SK-N-SH (cell line): ENCODE measurements at regions not wholly inside any gene's neighbourhood (a gene's known extent, or its start where the extent isn't known, plus 50 kb on each side); places are given as distances from the start of the nearest gene placed in this dataset.

Experiments used
- FOXM1 ChIP-seq: IDR thresholded peaks from 2 replicates; pipeline ENCODE4 v1.4.0; 2012; ENCODE audit warnings: low read depth, mild to moderate bottlenecking
- GABPA ChIP-seq: IDR thresholded peaks from 2 replicates; pipeline ENCODE4 v1.4.0; 2012; ENCODE audit warnings: low read depth, mild to moderate bottlenecking
- JUND ChIP-seq: IDR thresholded peaks from 2 replicates; pipeline ENCODE4 v1.4.0; 2012
- MXI1 ChIP-seq: IDR thresholded peaks from 2 replicates; pipeline ENCODE4 v1.6.1; 2012; ENCODE audit warnings: mild to moderate bottlenecking, low read depth, low read length, improper control_type of control experiment
- NRF1 ChIP-seq: IDR thresholded peaks from 2 replicates; pipeline ENCODE4 v1.6.1; 2012; ENCODE audit warnings: low read depth, mild to moderate bottlenecking, low read length
- SIN3A ChIP-seq: IDR thresholded peaks from 2 replicates; pipeline ENCODE4 v1.6.1; 2012; ENCODE audit warnings: low read depth, mild to moderate bottlenecking, low read length, moderate library complexity, borderline replicate concordance
- SMC3 ChIP-seq: IDR thresholded peaks from 2 replicates; pipeline ENCODE4 v1.6.1; 2012; ENCODE audit warnings: low read depth, low read length, improper control_type of control experiment
- TAF1 ChIP-seq: IDR thresholded peaks from 2 replicates; pipeline ENCODE4 v1.6.1; 2012; ENCODE audit warnings: low read depth, mild to moderate bottlenecking, low read length, moderate library complexity, borderline replicate concordance
- TF ChIP-seq, protein P1 (sequence below): fragments of 150-350 bp; IDR thresholded peaks from 2 replicates; pipeline ENCODE4 v1.6.1; 2017; ENCODE audit warnings: antibody characterized with exemption, low read length, low read depth, borderline replicate concordance
- TF ChIP-seq, protein P2 (sequence below): fragments of 200-600 bp; sonication (generic); IDR thresholded peaks from 2 replicates; pipeline ENCODE4 v1.6.1; 2017; ENCODE audit warnings: antibody characterized with exemption, mild to moderate bottlenecking, moderate library complexity
- TF ChIP-seq, protein P3 (sequence below): IDR thresholded peaks from 2 replicates; pipeline ENCODE4; 2012
- TF ChIP-seq, protein P4 (sequence below): IDR thresholded peaks from 2 replicates; pipeline ENCODE4 v1.4.0; 2012; ENCODE audit warnings: low read depth

DNA sequence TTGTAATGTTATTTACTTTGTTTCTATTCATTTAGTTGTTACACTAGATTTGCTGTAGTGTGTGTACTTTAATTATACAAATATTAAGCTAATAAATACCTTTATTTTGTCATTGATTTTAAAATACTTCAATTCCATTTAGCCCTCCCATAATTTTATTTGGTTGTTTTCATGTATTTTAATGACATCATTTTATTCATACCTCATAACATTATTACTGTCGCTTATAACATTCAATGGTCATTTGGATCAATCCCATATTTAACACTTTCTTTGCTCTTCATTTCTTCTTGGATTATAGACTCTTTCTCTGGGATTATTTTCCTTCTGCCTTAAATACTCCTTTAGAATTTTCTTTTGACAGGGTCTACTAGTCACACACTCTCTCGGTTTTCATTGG is 86.6 kb upstream of the CAND1 start:
- TF ChIP-seq, protein P1, sequence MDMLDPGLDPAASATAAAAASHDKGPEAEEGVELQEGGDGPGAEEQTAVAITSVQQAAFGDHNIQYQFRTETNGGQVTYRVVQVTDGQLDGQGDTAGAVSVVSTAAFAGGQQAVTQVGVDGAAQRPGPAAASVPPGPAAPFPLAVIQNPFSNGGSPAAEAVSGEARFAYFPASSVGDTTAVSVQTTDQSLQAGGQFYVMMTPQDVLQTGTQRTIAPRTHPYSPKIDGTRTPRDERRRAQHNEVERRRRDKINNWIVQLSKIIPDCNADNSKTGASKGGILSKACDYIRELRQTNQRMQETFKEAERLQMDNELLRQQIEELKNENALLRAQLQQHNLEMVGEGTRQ, result no peak
- TF ChIP-seq TAF1 (no peak), GABPA (no peak), FOXM1 (no peak), MXI1 (no peak), SMC3 (no peak), NRF1 (no peak), SIN3A (no peak), JUND (no peak)
- TF ChIP-seq, protein P2, sequence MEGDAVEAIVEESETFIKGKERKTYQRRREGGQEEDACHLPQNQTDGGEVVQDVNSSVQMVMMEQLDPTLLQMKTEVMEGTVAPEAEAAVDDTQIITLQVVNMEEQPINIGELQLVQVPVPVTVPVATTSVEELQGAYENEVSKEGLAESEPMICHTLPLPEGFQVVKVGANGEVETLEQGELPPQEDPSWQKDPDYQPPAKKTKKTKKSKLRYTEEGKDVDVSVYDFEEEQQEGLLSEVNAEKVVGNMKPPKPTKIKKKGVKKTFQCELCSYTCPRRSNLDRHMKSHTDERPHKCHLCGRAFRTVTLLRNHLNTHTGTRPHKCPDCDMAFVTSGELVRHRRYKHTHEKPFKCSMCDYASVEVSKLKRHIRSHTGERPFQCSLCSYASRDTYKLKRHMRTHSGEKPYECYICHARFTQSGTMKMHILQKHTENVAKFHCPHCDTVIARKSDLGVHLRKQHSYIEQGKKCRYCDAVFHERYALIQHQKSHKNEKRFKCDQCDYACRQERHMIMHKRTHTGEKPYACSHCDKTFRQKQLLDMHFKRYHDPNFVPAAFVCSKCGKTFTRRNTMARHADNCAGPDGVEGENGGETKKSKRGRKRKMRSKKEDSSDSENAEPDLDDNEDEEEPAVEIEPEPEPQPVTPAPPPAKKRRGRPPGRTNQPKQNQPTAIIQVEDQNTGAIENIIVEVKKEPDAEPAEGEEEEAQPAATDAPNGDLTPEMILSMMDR, result no peak
- TF ChIP-seq, protein P3, sequence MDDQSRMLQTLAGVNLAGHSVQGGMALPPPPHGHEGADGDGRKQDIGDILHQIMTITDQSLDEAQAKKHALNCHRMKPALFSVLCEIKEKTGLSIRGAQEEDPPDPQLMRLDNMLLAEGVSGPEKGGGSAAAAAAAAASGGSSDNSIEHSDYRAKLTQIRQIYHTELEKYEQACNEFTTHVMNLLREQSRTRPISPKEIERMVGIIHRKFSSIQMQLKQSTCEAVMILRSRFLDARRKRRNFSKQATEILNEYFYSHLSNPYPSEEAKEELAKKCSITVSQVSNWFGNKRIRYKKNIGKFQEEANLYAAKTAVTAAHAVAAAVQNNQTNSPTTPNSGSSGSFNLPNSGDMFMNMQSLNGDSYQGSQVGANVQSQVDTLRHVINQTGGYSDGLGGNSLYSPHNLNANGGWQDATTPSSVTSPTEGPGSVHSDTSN, result no peak
- TF ChIP-seq, protein P4, sequence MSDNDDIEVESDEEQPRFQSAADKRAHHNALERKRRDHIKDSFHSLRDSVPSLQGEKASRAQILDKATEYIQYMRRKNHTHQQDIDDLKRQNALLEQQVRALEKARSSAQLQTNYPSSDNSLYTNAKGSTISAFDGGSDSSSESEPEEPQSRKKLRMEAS, result no peak
